ENCODE measurements at regions not wholly inside any gene's neighbourhood (a gene's known extent, or its start where the extent isn't known, plus 50 kb on each side); places are given as distances from the start of the nearest gene placed in this dataset.

DNA sequence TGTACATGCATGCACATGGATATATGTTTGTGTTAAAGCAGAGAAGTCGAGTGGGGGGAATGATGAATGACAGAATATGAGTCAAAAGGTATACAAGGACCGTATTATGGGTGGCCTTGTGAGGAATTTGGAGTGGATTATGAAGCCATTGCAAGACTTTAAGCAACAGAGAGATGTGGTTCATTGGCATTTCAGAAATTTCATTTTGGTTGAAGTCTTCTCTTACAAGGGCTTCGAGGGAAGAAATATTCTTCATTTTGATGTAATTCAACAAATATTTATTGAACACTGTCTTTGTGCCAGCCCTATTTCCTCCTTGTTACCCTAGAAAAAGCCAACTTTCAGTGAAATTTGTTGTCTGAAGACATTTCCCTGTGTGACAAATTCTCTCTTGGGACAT lies 83.9 kb upstream of the SLCO6A1 start:
- TF ChIP-seq CTCF (conservative IDR thresholded peaks at IDR 0.05; ENCODE audit: low read depth in 2 of 2) (no peak), EZH2 (IDR thresholded peaks at IDR 0.05; ENCODE audit: low read depth, unreplicated experiment) (no peak), REST (IDR thresholded peaks at IDR 0.05; ENCODE audit: unreplicated experiment) (no peak), JUNB (IDR thresholded peaks at IDR 0.05; ENCODE audit: unreplicated experiment) (no peak)
